Stomach (tissue), 8 donors: ENCODE measurements at regions not wholly inside any gene's neighbourhood (a gene's known extent, or its start where the extent isn't known, plus 50 kb on each side); places are given as distances from the start of the nearest gene placed in this dataset.
A peak's percentile ranks its signal among the peaks of the same experiment; 100 is the strongest.

Experiments used
- DNase-seq, 2 donors: peaks; one replicate each; pipeline versions ENCODE4 v3.0.0 to v3.0.0-alpha.2; 2013 to 2019
- H3K27ac ChIP-seq, 5 donors: fragments of 200-600 bp in 4 of 5; sonication (generic) in 4 of 5; one replicate each; pipeline ENCODE4 v1.5.1; 2013 to 2019; ENCODE audit warnings: mild to moderate bottlenecking in 1 of 5, moderate library complexity in 1 of 5
- H3K27me3 ChIP-seq, 3 donors: fragments of 200-600 bp; sonication (generic); one replicate each; pipeline ENCODE4 v1.5.1; 2017 to 2019; ENCODE audit warnings: mixed run types in 1 of 3
- H3K36me3 ChIP-seq, 4 donors: fragments of 200-600 bp; sonication (generic); 1 replicate in 3 of 4; 2 replicates in 1 of 4; pipeline ENCODE4 v1.5.1; 2016 to 2019
- H3K4me1 ChIP-seq, 4 donors: fragments of 200-600 bp; sonication (generic); one replicate each; pipeline ENCODE4 v1.5.1; 2016 to 2019
- H3K4me3 ChIP-seq, 4 donors: fragments of 200-600 bp; sonication (generic) in 3 of 4; one replicate each; pipeline ENCODE4 v1.5.1; 2016 to 2019; ENCODE audit warnings: mild to moderate bottlenecking in 1 of 4
- H3K9me3 ChIP-seq, 4 donors: fragments of 200-600 bp; sonication (generic); one replicate each; pipeline ENCODE4 v1.5.1; 2016 to 2019
- EP300 ChIP-seq: sonication (generic); formaldehyde crosslinking; IDR thresholded peaks from one replicate; pipeline ENCODE4 v1.6.1; 2017; ENCODE audit warnings: antibody characterized with exemption
- POLR2A ChIP-seq, 4 donors: fragments of 450-650 bp; IDR thresholded peaks; one replicate each; pipeline ENCODE4 v1.6.1; 2016; ENCODE audit warnings: antibody characterized with exemption in 4 of 4, control low read depth in 2 of 4, mild to moderate bottlenecking in 1 of 4, moderate library complexity in 1 of 4
- POLR2AphosphoS5 ChIP-seq, 3 donors: sonication (generic); formaldehyde crosslinking; IDR thresholded peaks; one replicate each; pipeline ENCODE4 v1.6.1; 2016; ENCODE audit warnings: antibody characterized with exemption in 3 of 3
- WGBS, 5 donors: extraction: QIAGEN DNeasy Blood & Tissue Kit in 3 of 5; methylation state at CpG; one replicate each; pipeline versions ENCODE4 v1.1.5 to v1.1.7; 2013 to 2018; 5-methylcytosine and 5-hydroxymethylcytosine counted together
- intact Hi-C: fragments of 100-400 bp; cut with DNase I; formaldehyde crosslinking; loops from one replicate; pipeline ENCODE4 v1.15.1; 2023; ENCODE audit warnings: low total_unique reads
- TF ChIP-seq, protein P1 (sequence below), 7 experiments: fragments of 450-650 bp in 4 of 7; fragments of 200-600 bp in 3 of 7; sonication (generic) in 3 of 7; IDR thresholded peaks; one replicate each; pipeline ENCODE4 v1.5.1; 2016 to 2019; ENCODE audit warnings: antibody characterized with exemption in 7 of 7, control low read depth in 2 of 7, mild to moderate bottlenecking in 1 of 7
- donor health status: healthy with polysubstance abuse.
- donor health status: Bipolar disorder and iron deficiency.
- donor health status: healthy.

- intact Hi-C loops = no loop called here
- Histone ChIP-seq H3K27me3 (no peaks in the 10 kb centered on the region), H3K27ac (peak overlapping the region; percentile 19 to 69 (median 51)), H3K9me3 (peaks cover 0 to 5% (median 2%) of the 10 kb centered on the region in 4 donors), H3K4me3 (peak overlapping the region in 2 of 4 donors; percentile 5 to 21), H3K36me3 (no peaks in the 10 kb centered on the region), H3K4me1 (peaks cover 0 to 24% (median 14%) of the 10 kb centered on the region in 4 donors)
- TF ChIP-seq, protein P1, sequence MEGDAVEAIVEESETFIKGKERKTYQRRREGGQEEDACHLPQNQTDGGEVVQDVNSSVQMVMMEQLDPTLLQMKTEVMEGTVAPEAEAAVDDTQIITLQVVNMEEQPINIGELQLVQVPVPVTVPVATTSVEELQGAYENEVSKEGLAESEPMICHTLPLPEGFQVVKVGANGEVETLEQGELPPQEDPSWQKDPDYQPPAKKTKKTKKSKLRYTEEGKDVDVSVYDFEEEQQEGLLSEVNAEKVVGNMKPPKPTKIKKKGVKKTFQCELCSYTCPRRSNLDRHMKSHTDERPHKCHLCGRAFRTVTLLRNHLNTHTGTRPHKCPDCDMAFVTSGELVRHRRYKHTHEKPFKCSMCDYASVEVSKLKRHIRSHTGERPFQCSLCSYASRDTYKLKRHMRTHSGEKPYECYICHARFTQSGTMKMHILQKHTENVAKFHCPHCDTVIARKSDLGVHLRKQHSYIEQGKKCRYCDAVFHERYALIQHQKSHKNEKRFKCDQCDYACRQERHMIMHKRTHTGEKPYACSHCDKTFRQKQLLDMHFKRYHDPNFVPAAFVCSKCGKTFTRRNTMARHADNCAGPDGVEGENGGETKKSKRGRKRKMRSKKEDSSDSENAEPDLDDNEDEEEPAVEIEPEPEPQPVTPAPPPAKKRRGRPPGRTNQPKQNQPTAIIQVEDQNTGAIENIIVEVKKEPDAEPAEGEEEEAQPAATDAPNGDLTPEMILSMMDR (IDR thresholded peaks at IDR 0.05) = no peak
- TF ChIP-seq POLR2AphosphoS5 (IDR thresholded peaks at IDR 0.05) (no peak), EP300 (no peak), POLR2A (IDR thresholded peaks at IDR 0.05) (no peak)
- DNase-seq = no peak
- 57 to 77% (median 65%) methylated on average over 11 to 12 of the region's 12 CpGs for WGBS, 5 donors
Measured at GRCh38 chr5:61228691-61229280, 66.5 kb upstream of the SMIM15 start.

DNA sequence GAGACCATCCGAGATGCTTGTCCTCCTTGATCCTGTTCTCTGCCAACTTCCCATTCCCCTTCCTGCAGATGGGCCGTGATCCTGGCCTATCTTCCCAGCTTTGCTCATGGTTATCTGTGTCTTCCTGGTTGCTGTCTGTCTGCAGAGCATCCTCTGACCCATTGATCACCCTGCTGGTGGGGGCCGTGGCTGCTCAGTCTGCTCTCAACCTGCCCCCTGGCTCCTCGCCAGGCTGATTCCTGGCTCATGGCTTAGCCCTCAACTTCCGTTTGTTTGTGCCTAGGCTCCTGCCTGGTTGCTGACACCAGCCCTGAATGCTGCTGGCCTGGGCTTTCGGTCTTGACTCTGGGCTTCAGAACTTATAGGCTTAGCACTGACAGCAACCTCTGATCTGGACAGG lies 67.1 kb upstream of the SMIM15 start:
- intact Hi-C loops = no loop called here
- peaks cover 0 to 5% (median 2%) of the 10 kb centered on the region in 4 donors for H3K9me3 ChIP-seq
- no peak overlapping the region for H3K4me3 ChIP-seq
- DNase-seq = no peak
- H3K27me3 ChIP-seq = no peaks in the 10 kb centered on the region
- peaks cover 0 to 26% (median 14%) of the 10 kb centered on the region in 4 donors for H3K4me1 ChIP-seq
- 50 to 64% (median 59%) methylated on average over 5 to 6 of the region's 6 CpGs for WGBS, 5 donors
- no peaks in the 10 kb centered on the region for H3K36me3 ChIP-seq
- H3K27ac ChIP-seq = no peak overlapping the region
- TF ChIP-seq POLR2AphosphoS5 (IDR thresholded peaks at IDR 0.05) (no peak), POLR2A (IDR thresholded peaks at IDR 0.05) (no peak), EP300 (no peak)
- TF ChIP-seq, protein P1 (IDR thresholded peaks at IDR 0.05) = no peak

GRCh38 chr5:61230492-61230891 lies 68.2 kb upstream of the SMIM15 start:
- TF ChIP-seq POLR2A (IDR thresholded peaks at IDR 0.05) (no peak), EP300 (no peak), POLR2AphosphoS5 (IDR thresholded peaks at IDR 0.05) (no peak)
- TF ChIP-seq, protein P1 (IDR thresholded peaks at IDR 0.05) = no peak
- 88 to 93% (median 91%) methylated on average over 3 of the region's 3 CpGs for WGBS, 5 donors
- intact Hi-C loops = no loop called here

GRCh38 chr5:61231813-61232212 lies 69.5 kb upstream of the SMIM15 start:
- intact Hi-C loops = no loop called here
- DNase-seq = no peak
- TF ChIP-seq EP300 = no peak
- TF ChIP-seq, protein P1 (IDR thresholded peaks at IDR 0.05) = no peak
- TF ChIP-seq POLR2A (IDR thresholded peaks at IDR 0.05) = no peak
- no peak for TF ChIP-seq POLR2AphosphoS5 (IDR thresholded peaks at IDR 0.05)
- H3K4me3 ChIP-seq = no peak overlapping the region
- peaks cover 0 to 5% (median 2%) of the 10 kb centered on the region in 4 donors for H3K9me3 ChIP-seq
- peaks cover 0 to 26% (median 14%) of the 10 kb centered on the region in 4 donors for H3K4me1 ChIP-seq
- no peaks in the 10 kb centered on the region for H3K36me3 ChIP-seq
- H3K27ac ChIP-seq = no peak overlapping the region
- H3K27me3 ChIP-seq = no peaks in the 10 kb centered on the region

More at GRCh38 chr5:61230492-61230891, 68.2 kb upstream of the SMIM15 start:
- H3K27ac ChIP-seq = no peak overlapping the region
- H3K4me1 ChIP-seq = peaks cover 0 to 26% (median 14%) of the 10 kb centered on the region in 4 donors
- H3K4me3 ChIP-seq = no peak overlapping the region
- no peak for DNase-seq
- peaks cover 0 to 5% (median 2%) of the 10 kb centered on the region in 4 donors for H3K9me3 ChIP-seq
- H3K36me3 ChIP-seq = no peaks in the 10 kb centered on the region
- no peaks in the 10 kb centered on the region for H3K27me3 ChIP-seq
